Natural killer cell (primary cell): ENCODE measurements at regions not wholly inside any gene's neighbourhood (a gene's known extent, or its start where the extent isn't known, plus 50 kb on each side); places are given as distances from the start of the nearest gene placed in this dataset.

Source experiments
- ATAC-seq, 3 donors: fragments of 150-1000 bp in 2 of 3; fragments of 200-7000 bp in 1 of 3; cut with Tn5 transposase; 1 replicate in 1 of 3; 2 replicates in 2 of 3; pipeline ENCODE4 v1.10.0; 2021; ENCODE audit warnings: mild to moderate bottlenecking in 2 of 3, moderate library complexity in 2 of 3
- DNase-seq, 2 donors: peaks; one replicate each; pipeline versions ENCODE4 v3.0.0 to v3.0.0-alpha.2; 2013 to 2021; ENCODE audit warnings: mixed read lengths in 1 of 2
- H3K27ac ChIP-seq: one replicate; pipeline ENCODE4 v1.5.1; 2013; ENCODE audit warnings: mild to moderate bottlenecking, low read length
- H3K27me3 ChIP-seq: one replicate; pipeline ENCODE4 v1.6.1; 2013; ENCODE audit warnings: low read length; ENCODE audit not compliant: control insufficient read depth, insufficient read depth
- H3K36me3 ChIP-seq: one replicate; pipeline ENCODE4 v1.6.1; 2013; ENCODE audit warnings: low read length; ENCODE audit not compliant: control insufficient read depth, insufficient read depth
- H3K4me1 ChIP-seq: one replicate; pipeline ENCODE4 v1.6.1; 2013; ENCODE audit warnings: low read length; ENCODE audit not compliant: control insufficient read depth, insufficient read depth
- H3K4me3 ChIP-seq: one replicate; pipeline ENCODE4 v1.5.1; 2013; ENCODE audit warnings: low read length
- H3K9me3 ChIP-seq: one replicate; pipeline ENCODE4 v1.6.1; 2013; ENCODE audit warnings: low read length; ENCODE audit not compliant: control insufficient read depth, insufficient read depth
- H3K27ac Mint-ChIP-seq, 2 donors: one replicate each; pipeline ENCODE4 v1.8.0; 2022; ENCODE audit warnings: mild to moderate bottlenecking in 2 of 2, mixed read lengths in 2 of 2, moderate library complexity in 1 of 2
- H3K27me3 Mint-ChIP-seq, 2 donors: one replicate each; pipeline ENCODE4 v1.8.0; 2022; ENCODE audit warnings: low read depth in 2 of 2, mixed read lengths in 2 of 2
- H3K36me3 Mint-ChIP-seq: one replicate; pipeline ENCODE4 v1.8.0; 2022; ENCODE audit warnings: mixed read lengths
- H3K4me1 Mint-ChIP-seq, 2 donors: one replicate each; pipeline ENCODE4 v1.8.0; 2022; ENCODE audit warnings: mixed read lengths in 2 of 2
- H3K4me3 Mint-ChIP-seq: one replicate; pipeline ENCODE4 v1.8.0; 2022; ENCODE audit warnings: mild to moderate bottlenecking, moderate library complexity, mixed read lengths
- H3K9me3 Mint-ChIP-seq, 2 donors: one replicate each; pipeline ENCODE4 v1.8.0; 2022; ENCODE audit warnings: mixed read lengths in 2 of 2
- CTCF ChIP-seq: fragments of 200-600 bp; IDR thresholded peaks from one replicate; pipeline ENCODE4 v1.8.0; 2022; ENCODE audit warnings: antibody characterized with exemption
- WGBS: methylation state at CpG from one replicate; pipeline ENCODE4 v1.1.7; 2013; ENCODE audit warnings: missing lambda C conversion rate; ENCODE audit not compliant: insufficient coverage; 5-methylcytosine and 5-hydroxymethylcytosine counted together
- intact Hi-C: fragments of 100-400 bp; cut with micrococcal nuclease; formaldehyde crosslinking; loops from one replicate; pipeline ENCODE4 v1.14.2; 2022

- Histone ChIP-seq H3K36me3 (no peaks in the 10 kb centered on the region), H3K27me3 (no peaks in the 10 kb centered on the region), H3K4me3 (no peak overlapping the region), H3K9me3 (no peaks in the 10 kb centered on the region), H3K4me1 (no peaks in the 10 kb centered on the region), H3K27ac (no peak overlapping the region)
- no peak for DNase-seq
- Mint-ChIP-seq H3K4me3 (no peak overlapping the region), H3K4me1 (no peaks in the 10 kb centered on the region), H3K27ac (no peak overlapping the region), H3K9me3 (peaks cover 10 to 28% of the 10 kb centered on the region in 2 donors), H3K27me3 (no peaks in the 10 kb centered on the region), H3K36me3 (no peaks in the 10 kb centered on the region)
- no peak for ATAC-seq
- TF ChIP-seq CTCF, result no peak
- intact Hi-C loops, result no loop called here
Measured at GRCh38 chr2:51846796-51847195, 814.9 kb upstream of the NRXN1 start.

DNA sequence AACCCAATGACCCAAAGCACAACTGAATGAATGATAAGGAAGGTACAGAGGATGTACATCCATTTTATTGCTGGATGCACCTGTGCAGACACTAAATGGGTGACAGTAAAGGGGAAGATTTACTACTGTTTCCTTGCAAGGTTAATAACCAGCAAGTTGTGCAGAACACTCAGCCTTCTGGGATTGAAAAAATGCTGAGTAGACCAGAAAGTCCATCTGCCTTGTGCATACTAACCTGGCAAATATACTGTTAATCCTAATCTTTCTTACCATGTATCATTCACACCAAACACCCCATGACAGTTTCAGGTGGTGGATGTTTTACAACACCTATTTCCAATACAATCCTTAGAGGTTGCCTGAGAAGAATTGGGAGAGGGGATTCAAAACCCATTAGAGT, 814.1 kb upstream of the NRXN1 start:
- Mint-ChIP-seq H3K9me3 (peaks cover 13 to 31% of the 10 kb centered on the region in 2 donors), H3K27ac (no peak overlapping the region), H3K27me3 (no peaks in the 10 kb centered on the region), H3K4me1 (no peaks in the 10 kb centered on the region), H3K36me3 (peaks cover 7% of the 10 kb centered on the region), H3K4me3 (no peak overlapping the region)
- Histone ChIP-seq H3K4me3 (no peak overlapping the region), H3K36me3 (no peaks in the 10 kb centered on the region), H3K27me3 (no peaks in the 10 kb centered on the region), H3K27ac (no peak overlapping the region), H3K9me3 (no peaks in the 10 kb centered on the region), H3K4me1 (no peaks in the 10 kb centered on the region)
- no peak for TF ChIP-seq CTCF
- intact Hi-C loops, result no loop called here
- ATAC-seq (no peak), DNase-seq (no peak)

DNA sequence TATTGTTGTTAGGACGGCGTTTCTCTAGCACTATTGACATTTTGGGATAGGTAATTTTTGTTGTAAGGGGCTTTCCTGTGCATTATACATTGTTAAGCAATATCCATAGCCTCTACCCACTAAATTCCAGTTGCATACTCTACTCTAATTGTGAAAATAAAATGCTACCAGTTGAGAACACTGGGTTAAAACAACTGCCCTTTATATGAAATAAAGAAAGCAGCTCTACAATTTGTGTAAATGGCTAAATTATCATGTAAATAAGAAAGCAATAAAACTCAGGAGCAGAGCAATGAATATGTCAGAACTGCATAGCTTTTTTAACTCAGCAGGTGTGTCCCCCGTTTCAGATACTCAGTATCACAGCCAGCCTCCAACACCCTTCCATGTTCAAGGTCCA, 812.7 kb upstream of the NRXN1 start:
- Mint-ChIP-seq H3K27ac (no peak overlapping the region), H3K9me3 (peaks cover 18 to 31% of the 10 kb centered on the region in 2 donors), H3K27me3 (no peaks in the 10 kb centered on the region), H3K36me3 (peaks cover 11% of the 10 kb centered on the region), H3K4me1 (no peaks in the 10 kb centered on the region), H3K4me3 (no peak overlapping the region)
- H3K4me1 ChIP-seq, result no peaks in the 10 kb centered on the region
- no peak for TF ChIP-seq CTCF
- no peaks in the 10 kb centered on the region for H3K9me3 ChIP-seq
- no peaks in the 10 kb centered on the region for H3K36me3 ChIP-seq
- no peak overlapping the region for H3K27ac ChIP-seq
- DNase-seq (no peak), ATAC-seq (no peak)
- WGBS, result 53% methylated on average over 1 of the region's 3 CpGs
- intact Hi-C loops, result no loop called here
- no peak overlapping the region for H3K4me3 ChIP-seq
- H3K27me3 ChIP-seq, result no peaks in the 10 kb centered on the region

DNA sequence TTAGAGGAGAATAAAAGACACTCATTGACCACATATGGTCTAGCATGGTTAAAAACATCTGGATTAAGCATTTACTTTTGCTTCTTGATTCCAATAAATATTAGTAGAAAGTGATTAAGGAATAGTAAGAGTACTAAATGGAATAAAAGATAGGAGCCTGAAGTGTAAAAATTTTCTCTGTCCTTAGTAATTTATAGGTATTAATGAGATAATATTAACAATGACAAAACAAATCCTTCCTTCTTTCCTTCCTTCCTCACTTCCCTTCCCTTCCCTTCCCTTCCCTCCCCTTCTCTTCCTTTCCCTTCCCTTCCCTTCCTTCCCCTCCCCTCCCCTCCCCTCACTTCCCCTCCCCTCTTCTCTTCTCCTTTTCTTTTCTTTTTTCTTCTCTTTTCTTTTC, 797.5 kb upstream of the NRXN1 start:
- no peaks in the 10 kb centered on the region for H3K27me3 ChIP-seq
- no peaks in the 10 kb centered on the region for H3K27me3 Mint-ChIP-seq
- DNase-seq, result no peak
- no peak for TF ChIP-seq CTCF
- no peaks in the 10 kb centered on the region for H3K4me1 ChIP-seq
- intact Hi-C loops, result no loop called here
- H3K4me3 Mint-ChIP-seq, result no peak overlapping the region
- peaks cover 6 to 17% of the 10 kb centered on the region in 2 donors for H3K9me3 Mint-ChIP-seq
- H3K9me3 ChIP-seq, result no peaks in the 10 kb centered on the region
- no peak overlapping the region for H3K27ac Mint-ChIP-seq
- no peak for ATAC-seq
- H3K36me3 ChIP-seq, result no peaks in the 10 kb centered on the region
- H3K36me3 Mint-ChIP-seq, result no peaks in the 10 kb centered on the region
- H3K4me3 ChIP-seq, result no peak overlapping the region
- H3K4me1 Mint-ChIP-seq, result no peaks in the 10 kb centered on the region
- no peak overlapping the region for H3K27ac ChIP-seq
